SK-N-SH treated with all-trans-retinoic acid at 6 μM for 48 hours (cell line): ENCODE measurements at regions not wholly inside any gene's neighbourhood (a gene's known extent, or its start where the extent isn't known, plus 50 kb on each side); places are given as distances from the start of the nearest gene placed in this dataset.

Experiments
- ATAC-seq: fragments of 200-7000 bp; cut with Tn5 transposase; 3 replicates; pipeline ENCODE4 v1.9.1; 2020; ENCODE audit warnings: mild to moderate bottlenecking, moderate library complexity
- ARNTL ChIP-seq: fragments of 450-650 bp; formaldehyde crosslinking; IDR thresholded peaks from 2 replicates; pipeline ENCODE4 v1.5.0; 2020; ENCODE audit warnings: low read depth, mild to moderate bottlenecking, moderate library complexity, borderline replicate concordance
- BACH2 ChIP-seq: fragments of 250-450 bp; sonication (Bioruptor Pico); IDR thresholded peaks from 2 replicates; pipeline ENCODE4 v1.9.0; 2021; ENCODE audit warnings: mild to moderate bottlenecking, borderline replicate concordance
- CSDC2 ChIP-seq: fragments of 250-450 bp; sonication (Bioruptor Pico); IDR thresholded peaks from 2 replicates; pipeline ENCODE4 v1.5.0; 2020; ENCODE audit warnings: mild to moderate bottlenecking, moderate library complexity
- GLIS3 ChIP-seq: fragments of 250-450 bp; sonication (Bioruptor Pico); IDR thresholded peaks from 2 replicates; pipeline ENCODE4 v1.5.0; 2020; ENCODE audit warnings: mild to moderate bottlenecking, moderate library complexity
- ISL1 ChIP-seq: fragments of 250-450 bp; sonication (Bioruptor Pico); IDR thresholded peaks from 2 replicates; pipeline ENCODE4 v2.1.2; 2022; ENCODE audit warnings: mild to moderate bottlenecking, moderate library complexity
- OSR1 ChIP-seq: fragments of 250-450 bp; sonication (Bioruptor Pico); IDR thresholded peaks from 2 replicates; pipeline ENCODE4 v1.8.0; 2022; ENCODE audit warnings: moderate library complexity, mild to moderate bottlenecking, inconsistent platforms
- PPARA ChIP-seq: fragments of 250-450 bp; sonication (Bioruptor Pico); IDR thresholded peaks from 2 replicates; pipeline ENCODE4 v1.5.0; 2020; ENCODE audit warnings: mild to moderate bottlenecking, borderline replicate concordance
- TOX ChIP-seq: fragments of 250-450 bp; sonication (Bioruptor Pico); IDR thresholded peaks from 2 replicates; pipeline ENCODE4 v1.8.0; 2021; ENCODE audit warnings: mild to moderate bottlenecking, moderate library complexity, borderline replicate concordance
- ZNF565 ChIP-seq: fragments of 450-650 bp; formaldehyde crosslinking; conservative IDR thresholded peaks from 2 replicates; pipeline ENCODE4 v1.5.0; 2020; ENCODE audit warnings: low read depth, mild to moderate bottlenecking, moderate library complexity
- ZNF70 ChIP-seq: fragments of 450-650 bp; formaldehyde crosslinking; IDR thresholded peaks from 2 replicates; pipeline ENCODE4 v1.5.0; 2020; ENCODE audit warnings: mild to moderate bottlenecking, moderate library complexity
- ZNF8 ChIP-seq: fragments of 450-650 bp; formaldehyde crosslinking; IDR thresholded peaks from 2 replicates; pipeline ENCODE4 v1.5.0; 2020; ENCODE audit warnings: mild to moderate bottlenecking, moderate library complexity
- TF ChIP-seq, protein P1 (sequence below): fragments of 250-450 bp; sonication (Bioruptor Pico); IDR thresholded peaks from 2 replicates; pipeline ENCODE4 v1.5.0; 2020; ENCODE audit warnings: mild to moderate bottlenecking, moderate library complexity
- TF ChIP-seq, protein P2 (sequence below): fragments of 250-450 bp; sonication (Bioruptor Pico); IDR thresholded peaks from 2 replicates; pipeline ENCODE4 v1.8.0; 2020; ENCODE audit warnings: mild to moderate bottlenecking, moderate library complexity, borderline replicate concordance
- TF ChIP-seq, protein P3 (sequence below): fragments of 250-450 bp; sonication (Bioruptor Pico); IDR thresholded peaks from 2 replicates; pipeline ENCODE4 v1.5.1; 2021; ENCODE audit warnings: mild to moderate bottlenecking, moderate library complexity

DNA sequence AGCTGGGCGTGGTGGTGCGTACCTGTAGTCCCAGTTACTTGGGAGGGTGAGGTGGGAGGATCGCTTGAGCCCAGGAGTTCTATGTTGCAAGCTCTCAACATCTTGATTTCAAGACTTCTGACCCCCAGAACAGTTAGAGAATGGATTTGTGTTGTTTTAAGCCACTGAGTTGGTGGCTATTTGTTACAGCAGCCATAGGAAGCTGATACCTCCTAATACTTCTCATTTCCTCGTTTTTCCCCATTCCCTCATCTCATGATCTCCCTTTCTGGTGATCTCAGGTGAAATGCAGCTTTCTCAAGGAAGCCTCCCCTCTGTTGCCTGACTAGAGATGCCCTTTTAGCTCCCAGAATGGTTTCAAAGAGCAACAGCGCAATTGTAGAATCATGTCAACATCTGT lies 378.8 kb downstream of the TYW1 start (continued):
- TF ChIP-seq, protein P1, sequence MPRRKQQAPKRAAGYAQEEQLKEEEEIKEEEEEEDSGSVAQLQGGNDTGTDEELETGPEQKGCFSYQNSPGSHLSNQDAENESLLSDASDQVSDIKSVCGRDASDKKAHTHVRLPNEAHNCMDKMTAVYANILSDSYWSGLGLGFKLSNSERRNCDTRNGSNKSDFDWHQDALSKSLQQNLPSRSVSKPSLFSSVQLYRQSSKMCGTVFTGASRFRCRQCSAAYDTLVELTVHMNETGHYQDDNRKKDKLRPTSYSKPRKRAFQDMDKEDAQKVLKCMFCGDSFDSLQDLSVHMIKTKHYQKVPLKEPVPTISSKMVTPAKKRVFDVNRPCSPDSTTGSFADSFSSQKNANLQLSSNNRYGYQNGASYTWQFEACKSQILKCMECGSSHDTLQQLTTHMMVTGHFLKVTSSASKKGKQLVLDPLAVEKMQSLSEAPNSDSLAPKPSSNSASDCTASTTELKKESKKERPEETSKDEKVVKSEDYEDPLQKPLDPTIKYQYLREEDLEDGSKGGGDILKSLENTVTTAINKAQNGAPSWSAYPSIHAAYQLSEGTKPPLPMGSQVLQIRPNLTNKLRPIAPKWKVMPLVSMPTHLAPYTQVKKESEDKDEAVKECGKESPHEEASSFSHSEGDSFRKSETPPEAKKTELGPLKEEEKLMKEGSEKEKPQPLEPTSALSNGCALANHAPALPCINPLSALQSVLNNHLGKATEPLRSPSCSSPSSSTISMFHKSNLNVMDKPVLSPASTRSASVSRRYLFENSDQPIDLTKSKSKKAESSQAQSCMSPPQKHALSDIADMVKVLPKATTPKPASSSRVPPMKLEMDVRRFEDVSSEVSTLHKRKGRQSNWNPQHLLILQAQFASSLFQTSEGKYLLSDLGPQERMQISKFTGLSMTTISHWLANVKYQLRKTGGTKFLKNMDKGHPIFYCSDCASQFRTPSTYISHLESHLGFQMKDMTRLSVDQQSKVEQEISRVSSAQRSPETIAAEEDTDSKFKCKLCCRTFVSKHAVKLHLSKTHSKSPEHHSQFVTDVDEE (CRISPR knock-in tag) = no peak

DNA sequence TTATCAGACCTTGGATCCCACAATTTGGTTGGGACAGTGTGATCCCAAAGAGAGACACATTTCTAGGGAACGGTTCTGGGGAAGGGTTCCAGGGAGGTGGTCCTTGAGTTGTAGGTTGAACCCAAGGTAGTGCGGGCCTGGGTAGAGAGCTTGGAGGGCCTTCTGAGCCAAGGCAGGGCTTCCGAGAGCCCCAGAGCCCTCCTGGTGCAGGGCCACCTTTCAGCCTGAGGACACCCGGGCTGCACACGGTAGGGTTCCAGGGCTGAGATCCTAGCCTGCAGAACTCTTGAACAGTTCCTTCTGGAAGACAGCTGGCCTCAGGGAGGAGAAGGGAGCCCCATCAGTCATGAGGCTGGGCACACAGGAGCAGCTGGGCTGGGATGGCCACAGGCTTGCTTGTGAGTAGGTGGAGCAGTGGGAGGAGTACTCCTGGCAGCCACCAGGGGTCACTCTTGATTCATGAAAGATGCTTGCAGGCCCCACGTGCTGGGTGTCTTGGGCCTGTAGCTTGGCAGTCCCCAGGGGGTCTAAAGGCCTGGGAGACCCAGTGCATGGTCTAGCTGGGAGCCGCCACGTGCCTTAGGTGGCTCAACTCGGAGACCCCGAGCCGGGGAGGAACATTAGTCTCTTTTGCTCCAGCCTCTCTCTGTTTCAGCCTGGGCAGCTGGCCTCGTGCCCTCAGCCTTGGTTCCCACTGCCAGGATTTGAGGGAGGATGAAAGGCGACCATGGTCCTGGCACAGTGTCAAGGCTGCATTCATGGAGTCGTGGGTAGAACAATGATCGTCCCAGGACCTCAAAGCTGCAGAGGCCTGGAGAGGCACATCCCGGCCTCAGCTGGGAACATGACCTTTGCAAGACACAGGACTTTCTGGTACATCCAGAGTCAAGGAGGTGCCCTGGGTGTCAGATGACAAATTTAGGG lies 381.6 kb downstream of the TYW1 start:
- no peak for TF ChIP-seq ZNF565 (CRISPR knock-in tag)
- TF ChIP-seq ZNF8 (CRISPR knock-in tag) = 0 out of 2 replicates have a peak, but pooled peaks have one; percentile 13
- 0 out of 2 replicates have a peak, but pooled peaks have one; percentile 44 for TF ChIP-seq ZNF70 (CRISPR knock-in tag)
- 0 out of 2 replicates have a peak, but pooled peaks have one; percentile 34 for TF ChIP-seq PPARA (CRISPR knock-in tag)

DNA sequence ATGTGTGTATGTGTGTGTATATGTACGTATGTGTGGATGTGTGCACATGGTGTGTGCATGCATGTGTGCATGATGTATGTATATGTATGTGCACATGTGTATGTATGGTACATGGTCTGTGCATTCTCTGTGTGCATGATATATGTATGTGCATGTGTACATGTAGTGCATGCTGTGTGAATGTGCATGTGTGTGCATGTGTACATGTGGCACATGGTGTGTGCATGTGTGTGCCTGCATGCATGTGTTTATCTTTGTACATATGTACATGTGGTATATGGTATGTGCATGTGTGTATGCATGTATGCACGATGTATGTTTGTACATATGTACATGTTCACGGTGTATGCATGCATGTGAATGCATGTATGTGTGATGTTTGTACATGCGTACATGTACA lies 383.7 kb downstream of the TYW1 start:
- TF ChIP-seq GLIS3 (CRISPR knock-in tag) (no peak), PPARA (CRISPR knock-in tag) (no peak), OSR1 (CRISPR knock-in tag) (no peak), TOX (CRISPR knock-in tag) (no peak), ZNF565 (CRISPR knock-in tag) (no peak), ISL1 (no peak)
- TF ChIP-seq, protein P2, sequence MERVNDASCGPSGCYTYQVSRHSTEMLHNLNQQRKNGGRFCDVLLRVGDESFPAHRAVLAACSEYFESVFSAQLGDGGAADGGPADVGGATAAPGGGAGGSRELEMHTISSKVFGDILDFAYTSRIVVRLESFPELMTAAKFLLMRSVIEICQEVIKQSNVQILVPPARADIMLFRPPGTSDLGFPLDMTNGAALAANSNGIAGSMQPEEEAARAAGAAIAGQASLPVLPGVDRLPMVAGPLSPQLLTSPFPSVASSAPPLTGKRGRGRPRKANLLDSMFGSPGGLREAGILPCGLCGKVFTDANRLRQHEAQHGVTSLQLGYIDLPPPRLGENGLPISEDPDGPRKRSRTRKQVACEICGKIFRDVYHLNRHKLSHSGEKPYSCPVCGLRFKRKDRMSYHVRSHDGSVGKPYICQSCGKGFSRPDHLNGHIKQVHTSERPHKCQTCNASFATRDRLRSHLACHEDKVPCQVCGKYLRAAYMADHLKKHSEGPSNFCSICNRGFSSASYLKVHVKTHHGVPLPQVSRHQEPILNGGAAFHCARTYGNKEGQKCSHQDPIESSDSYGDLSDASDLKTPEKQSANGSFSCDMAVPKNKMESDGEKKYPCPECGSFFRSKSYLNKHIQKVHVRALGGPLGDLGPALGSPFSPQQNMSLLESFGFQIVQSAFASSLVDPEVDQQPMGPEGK = no peak
- no peak for ATAC-seq

More for the DNA sequence above, 381.6 kb downstream of the TYW1 start:
- peak; percentile 99 for ATAC-seq

DNA sequence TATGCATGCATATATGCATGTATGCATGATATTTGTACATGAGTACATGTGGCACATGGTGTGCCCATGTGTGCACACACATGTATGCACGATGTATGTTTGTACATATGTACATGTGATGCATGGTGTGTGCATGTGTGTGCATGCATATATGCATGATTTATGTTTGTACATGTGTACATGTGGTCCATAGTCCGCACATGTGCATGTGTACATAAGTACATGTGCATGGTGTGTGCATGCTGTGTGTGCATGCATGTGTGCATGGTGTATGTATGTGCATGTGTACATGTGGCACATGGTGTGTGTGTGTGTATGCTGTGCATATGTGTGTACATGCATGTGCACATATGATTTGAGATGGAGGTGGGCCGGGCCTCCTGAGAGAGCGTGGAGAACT lies 384.2 kb downstream of the TYW1 start:
- ATAC-seq = no peak
- TF ChIP-seq BACH2 (CRISPR knock-in tag) = no peak
- TF ChIP-seq ARNTL (CRISPR knock-in tag) = no peak
- no peak for TF ChIP-seq PPARA (CRISPR knock-in tag)
- no peak for TF ChIP-seq ZNF70 (CRISPR knock-in tag)
- TF ChIP-seq CSDC2 (CRISPR knock-in tag) = no peak
- no peak for TF ChIP-seq ISL1

DNA sequence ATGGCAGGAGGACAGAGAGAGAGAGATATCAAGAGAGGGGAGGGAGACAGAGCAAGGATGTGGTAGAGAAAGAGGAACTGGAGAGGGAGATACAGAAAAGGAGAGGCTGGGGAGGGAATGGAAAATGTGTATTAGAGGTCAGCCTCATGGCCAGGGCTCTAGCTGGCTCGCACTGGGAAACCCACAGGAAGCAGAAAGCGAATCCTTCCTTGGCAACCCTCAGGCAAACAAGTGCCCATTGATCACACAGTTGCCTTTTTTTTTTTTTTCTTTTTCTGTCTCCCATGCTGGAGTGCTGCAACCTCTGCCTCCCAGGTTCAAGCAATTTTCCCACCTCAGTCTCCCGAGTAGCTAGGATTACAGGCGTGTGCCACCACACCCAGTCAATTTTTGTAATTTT lies 391.2 kb downstream of the TYW1 start:
- no peak for ATAC-seq
- TF ChIP-seq, protein P3, sequence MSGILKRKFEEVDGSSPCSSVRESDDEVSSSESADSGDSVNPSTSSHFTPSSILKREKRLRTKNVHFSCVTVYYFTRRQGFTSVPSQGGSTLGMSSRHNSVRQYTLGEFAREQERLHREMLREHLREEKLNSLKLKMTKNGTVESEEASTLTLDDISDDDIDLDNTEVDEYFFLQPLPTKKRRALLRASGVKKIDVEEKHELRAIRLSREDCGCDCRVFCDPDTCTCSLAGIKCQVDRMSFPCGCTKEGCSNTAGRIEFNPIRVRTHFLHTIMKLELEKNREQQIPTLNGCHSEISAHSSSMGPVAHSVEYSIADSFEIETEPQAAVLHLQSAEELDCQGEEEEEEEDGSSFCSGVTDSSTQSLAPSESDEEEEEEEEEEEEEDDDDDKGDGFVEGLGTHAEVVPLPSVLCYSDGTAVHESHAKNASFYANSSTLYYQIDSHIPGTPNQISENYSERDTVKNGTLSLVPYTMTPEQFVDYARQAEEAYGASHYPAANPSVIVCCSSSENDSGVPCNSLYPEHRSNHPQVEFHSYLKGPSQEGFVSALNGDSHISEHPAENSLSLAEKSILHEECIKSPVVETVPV (CRISPR knock-in tag) = no peak
- TF ChIP-seq ZNF8 (CRISPR knock-in tag) = no peak
- TF ChIP-seq, protein P1 (CRISPR knock-in tag) = no peak
